Epithelial cell of proximal tubule (primary cell): ENCODE measurements at regions not wholly inside any gene's neighbourhood (a gene's known extent, or its start where the extent isn't known, plus 50 kb on each side); places are given as distances from the start of the nearest gene placed in this dataset.
"Not testable (repeated sequence)": the region's sequence is repeated elsewhere in the genome, so short reads cannot be mapped to it uniquely, and the experiment has no call there.

Experiments
- DNase-seq: peaks from one replicate; pipeline ENCODE4 v3.0.0-alpha.2; 2011; ENCODE audit warnings: low read depth
- H3K4me3 ChIP-seq: 2 replicates; pipeline ENCODE4 v1.5.1; 2011; ENCODE audit warnings: low read depth, mild to moderate bottlenecking, low read length
- TF ChIP-seq, protein P1 (sequence below): conservative IDR thresholded peaks from 2 replicates; pipeline ENCODE4 v1.5.1; 2012; ENCODE audit warnings: low read depth, mild to moderate bottlenecking, low read length

DNA sequence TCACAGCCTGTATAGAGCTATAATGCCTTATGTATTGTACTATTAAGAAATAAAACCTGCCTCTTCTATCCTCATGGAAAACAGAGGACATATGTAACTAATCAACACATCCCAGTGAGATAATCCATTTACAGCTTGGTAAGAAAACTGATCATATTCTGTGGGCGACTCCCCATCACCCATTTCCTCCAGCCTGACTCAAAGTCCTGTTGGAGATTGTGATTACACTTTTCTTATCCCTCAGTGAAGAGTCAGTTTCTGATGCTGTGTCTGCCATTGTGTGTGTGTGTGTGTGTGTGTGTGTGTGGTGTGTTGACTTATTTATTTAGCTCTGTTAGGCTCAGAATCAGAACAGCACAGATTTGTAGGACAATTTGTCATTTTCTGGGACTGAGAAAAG is 212.8 kb downstream of the FGF9 start:
- DNase-seq, result no peak
- TF ChIP-seq, protein P1, sequence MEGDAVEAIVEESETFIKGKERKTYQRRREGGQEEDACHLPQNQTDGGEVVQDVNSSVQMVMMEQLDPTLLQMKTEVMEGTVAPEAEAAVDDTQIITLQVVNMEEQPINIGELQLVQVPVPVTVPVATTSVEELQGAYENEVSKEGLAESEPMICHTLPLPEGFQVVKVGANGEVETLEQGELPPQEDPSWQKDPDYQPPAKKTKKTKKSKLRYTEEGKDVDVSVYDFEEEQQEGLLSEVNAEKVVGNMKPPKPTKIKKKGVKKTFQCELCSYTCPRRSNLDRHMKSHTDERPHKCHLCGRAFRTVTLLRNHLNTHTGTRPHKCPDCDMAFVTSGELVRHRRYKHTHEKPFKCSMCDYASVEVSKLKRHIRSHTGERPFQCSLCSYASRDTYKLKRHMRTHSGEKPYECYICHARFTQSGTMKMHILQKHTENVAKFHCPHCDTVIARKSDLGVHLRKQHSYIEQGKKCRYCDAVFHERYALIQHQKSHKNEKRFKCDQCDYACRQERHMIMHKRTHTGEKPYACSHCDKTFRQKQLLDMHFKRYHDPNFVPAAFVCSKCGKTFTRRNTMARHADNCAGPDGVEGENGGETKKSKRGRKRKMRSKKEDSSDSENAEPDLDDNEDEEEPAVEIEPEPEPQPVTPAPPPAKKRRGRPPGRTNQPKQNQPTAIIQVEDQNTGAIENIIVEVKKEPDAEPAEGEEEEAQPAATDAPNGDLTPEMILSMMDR, result no peak
- H3K4me3 ChIP-seq, result no peak overlapping the region

DNA sequence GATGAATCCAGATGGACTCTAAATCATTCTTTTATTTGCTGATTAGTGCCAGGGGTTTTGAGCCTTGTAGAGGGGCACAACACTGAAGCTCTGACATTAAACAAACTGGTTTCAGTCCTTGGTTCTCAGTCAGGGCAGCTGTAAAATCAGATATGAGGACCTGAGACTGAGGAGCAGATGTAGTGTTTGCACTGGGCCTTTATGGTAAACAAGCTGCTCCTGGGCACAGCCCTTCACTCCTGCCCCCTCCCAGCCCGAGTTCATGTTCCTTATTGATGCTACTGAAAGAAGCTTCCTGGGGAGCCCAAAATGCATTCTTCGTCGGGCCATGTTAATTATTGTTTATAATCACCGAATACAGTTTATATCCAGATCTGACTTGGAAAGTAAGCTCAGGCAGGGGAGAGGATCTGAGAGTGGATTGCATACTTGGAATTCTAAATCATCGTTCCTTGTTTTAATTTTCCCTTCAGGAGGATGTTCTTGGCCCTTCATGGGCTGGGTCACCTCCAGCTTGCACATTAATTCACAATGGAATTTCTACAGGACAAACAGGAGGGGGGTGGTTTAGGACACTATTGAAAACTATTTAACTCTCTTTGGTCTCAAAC is 213.5 kb downstream of the FGF9 start:
- H3K4me3 ChIP-seq, result no peak overlapping the region
- TF ChIP-seq, protein P1, result no peak
- DNase-seq, result no peak

GRCh38 chr13:21884965-21885567 is 214.2 kb downstream of the FGF9 start:
- H3K4me3 ChIP-seq, result no peak overlapping the region
- no peak for DNase-seq
- TF ChIP-seq, protein P1, result no peak

- H3K4me3 ChIP-seq, result no peak overlapping the region
- DNase-seq, result no peak
- TF ChIP-seq, protein P1, result no peak
Observed at GRCh38 chr13:21885714-21886224, 214.9 kb downstream of the FGF9 start.

- no peak for DNase-seq
- no peak overlapping the region for H3K4me3 ChIP-seq
- TF ChIP-seq, protein P1, result no peak
Observed at GRCh38 chr13:21889651-21890050, 218.8 kb downstream of the FGF9 start.

DNA sequence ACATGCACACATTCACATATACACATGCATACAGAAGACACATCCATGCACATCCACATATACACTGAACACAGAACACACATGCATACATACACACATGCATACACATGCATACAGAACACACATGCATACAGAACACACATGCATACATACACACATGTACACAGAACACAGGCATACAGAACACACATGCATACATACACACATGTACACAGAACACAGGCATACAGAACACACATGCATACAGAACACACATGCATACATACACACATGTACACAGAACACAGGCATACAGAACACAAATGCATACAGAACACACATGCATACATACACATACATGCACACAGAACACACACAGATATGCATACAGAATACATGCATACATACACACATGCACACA is 219.3 kb downstream of the FGF9 start:
- H3K4me3 ChIP-seq, DNase-seq: not testable (repeated sequence)

DNA sequence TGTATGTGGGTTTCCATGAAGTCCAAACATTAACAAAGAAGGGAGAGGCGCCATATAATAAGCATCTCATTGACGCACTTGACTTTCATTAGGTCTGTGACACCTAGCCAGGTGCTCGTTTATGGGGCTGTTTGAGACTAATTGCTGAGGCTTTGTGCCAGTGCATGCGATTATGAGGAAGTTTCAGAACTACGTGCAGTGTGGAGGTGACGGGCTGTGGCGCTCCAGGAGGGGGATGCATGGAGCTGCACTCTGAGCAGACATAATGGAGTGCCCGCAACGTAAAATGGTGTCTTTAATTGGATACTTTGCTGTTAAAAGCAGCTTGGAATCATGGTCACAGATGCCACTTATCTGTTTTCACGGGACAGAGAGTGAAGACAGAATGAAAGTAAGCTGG is 223.2 kb downstream of the FGF9 start:
- no peak overlapping the region for H3K4me3 ChIP-seq
- no peak for DNase-seq
- TF ChIP-seq, protein P1, result no peak
